HCT116 (cell line): ENCODE measurements at regions not wholly inside any gene's neighbourhood (a gene's known extent, or its start where the extent isn't known, plus 50 kb on each side); places are given as distances from the start of the nearest gene placed in this dataset.

ENCODE experiments used
- ATAC-seq: fragments of 200-7000 bp; cut with Tn5 transposase; 2 replicates; pipeline ENCODE4 v1.9.1; 2020; ENCODE audit warnings: mild to moderate bottlenecking, moderate library complexity
- BruUV-seq: library from RNA; stranded (reverse); fragments of 400-500 nt; replicated peaks from 2 replicates; lab custom pipeline; 2021; lab: Mats Ljungman, UMichigan
- CTCF ChIA-PET: fragments of 300-600 bp; sonication (Branson Sonifier 250); formaldehyde crosslinking; loops from one replicate; lab custom pipeline; 2021; ENCODE audit warnings: antibody characterized with exemption; lab: Charles Lee
- POLR2A ChIA-PET: fragments of 300-600, 350-600 bp; sonication (Branson Sonifier 250); formaldehyde crosslinking; loops from one replicate; lab custom pipeline; 2021; ENCODE audit warnings: antibody characterized with exemption; lab: Charles Lee
- RAD21 ChIA-PET, 2 experiments: fragments of 300-600 bp; sonication (Branson Sonifier 250); formaldehyde crosslinking; loops; one replicate each; lab custom pipeline; 2023; ENCODE audit warnings: low total read pairs in 2 of 2; ENCODE audit not compliant: uncharacterized antibody in 2 of 2, unreplicated experiment in 2 of 2, low non-redundant PET in 1 of 2; lab: Charles Lee
- DNase-seq: peaks from one replicate; pipeline ENCODE4 v3.0.0-alpha.2; 2010; ENCODE audit warnings: low read depth, low spot score
- H2AFZ ChIP-seq: fragments of 200-600 bp; shearing (Covaris generic), sonication (generic); 2 replicates; pipeline ENCODE4 v1.6.1; 2017; ENCODE audit warnings: low read depth, mixed run types, mixed read lengths, antibody characterized with exemption, low read length; ENCODE audit not compliant: poor library complexity, severe bottlenecking
- H3K27ac ChIP-seq: 2 replicates; pipeline ENCODE4 v1.5.1; 2012; ENCODE audit warnings: low read depth, low read length
- H3K27me3 ChIP-seq: fragments of 200-600 bp; sonication (generic); 2 replicates; pipeline ENCODE4 v1.6.1; 2016; ENCODE audit warnings: mixed run types, low read length, mixed read lengths; ENCODE audit not compliant: insufficient read depth
- H3K36me3 ChIP-seq, 2 experiments: fragments of 200-500 bp in 1 of 2; fragments of 200-600 bp in 1 of 2; sonication (Bioruptor generic) in 1 of 2; sonication (generic) in 1 of 2; 2 replicates each; pipeline versions ENCODE4 v1.5.1 to v1.6.1; 2014 to 2016; ENCODE audit warnings: low read length in 2 of 2, inconsistent platforms in 1 of 2, mixed read lengths in 1 of 2, mixed run types in 1 of 2; ENCODE audit not compliant: insufficient read depth in 2 of 2, control insufficient read depth in 1 of 2
- H3K4me1 ChIP-seq, 2 experiments: fragments of 200-600 bp in 1 of 2; sonication (generic) in 1 of 2; 2 replicates each; pipeline versions ENCODE4 v1.5.1 to v1.6.1; 2012 to 2017; ENCODE audit warnings: low read length in 2 of 2, inconsistent platforms in 1 of 2, mild to moderate bottlenecking in 1 of 2, mixed read lengths in 1 of 2, mixed run types in 1 of 2, moderate library complexity in 1 of 2; ENCODE audit not compliant: insufficient read depth in 2 of 2, control insufficient read depth in 1 of 2
- H3K4me2 ChIP-seq: fragments of 200-600 bp; sonication (generic); 2 replicates; pipeline ENCODE4 v1.6.1; 2017; ENCODE audit warnings: mixed run types, low read length, mixed read lengths
- H3K4me3 ChIP-seq, 2 experiments: fragments of 200-600 bp in 1 of 2; sonication (generic) in 1 of 2; replicated peaks in 1 of 2; 2 replicates each; pipeline ENCODE4 v1.5.1; 2011 to 2016; ENCODE audit warnings: low read length in 2 of 2, control low read depth in 1 of 2, low read depth in 1 of 2, mild to moderate bottlenecking in 1 of 2, mixed read lengths in 1 of 2, mixed run types in 1 of 2
- H3K79me2 ChIP-seq: fragments of 200-600 bp; sonication (generic); 2 replicates; pipeline ENCODE4 v1.6.1; 2017; ENCODE audit warnings: mild to moderate bottlenecking, mixed run types, low read length, moderate library complexity, mixed read lengths; ENCODE audit not compliant: insufficient read depth
- H3K9ac ChIP-seq: fragments of 200-600 bp; sonication (generic); 2 replicates; pipeline ENCODE4 v1.6.1; 2016; ENCODE audit warnings: low read length, mixed read lengths
- H3K9me2 ChIP-seq: fragments of 200-600 bp; sonication (generic), shearing (Covaris generic); 2 replicates; pipeline ENCODE4 v1.6.1; 2017; ENCODE audit warnings: mixed run types, mild to moderate bottlenecking, moderate library complexity; ENCODE audit not compliant: insufficient read depth
- H3K9me3 ChIP-seq, 2 experiments: fragments of 200-500 bp in 1 of 2; fragments of 200-600 bp in 1 of 2; sonication (Bioruptor generic) in 1 of 2; sonication (generic) in 1 of 2; 2 replicates each; pipeline ENCODE4 v1.6.1; 2014 to 2017; ENCODE audit warnings: low read length in 2 of 2, mixed read lengths in 2 of 2, inconsistent platforms in 1 of 2, low read depth in 1 of 2, mild to moderate bottlenecking in 1 of 2, mixed run types in 1 of 2, moderate library complexity in 1 of 2; ENCODE audit not compliant: control insufficient read depth in 1 of 2, insufficient read depth in 1 of 2
- H4K20me1 ChIP-seq: fragments of 200-600 bp; sonication (generic), shearing (Covaris generic); 2 replicates; pipeline ENCODE4 v1.6.1; 2017; ENCODE audit warnings: mixed run types, mild to moderate bottlenecking, moderate library complexity; ENCODE audit not compliant: insufficient read depth
- ELF1 ChIP-seq: IDR thresholded peaks from 2 replicates; pipeline ENCODE4 v1.6.1; 2012; ENCODE audit warnings: low read depth, borderline replicate concordance
- POLR2A ChIP-seq: IDR thresholded peaks from 2 replicates; pipeline ENCODE4 v1.7.0; 2011; ENCODE audit warnings: borderline replicate concordance; ENCODE audit not compliant: insufficient read depth, insufficient read length; ENCODE audit errors: extremely low read depth
- RAD21 ChIP-seq: IDR thresholded peaks from 2 replicates; pipeline ENCODE4 v1.6.1; 2012; ENCODE audit warnings: low read depth, mild to moderate bottlenecking
- SP1 ChIP-seq: IDR thresholded peaks from 2 replicates; pipeline ENCODE4 v1.6.1; 2012; ENCODE audit warnings: low read depth
- SRF ChIP-seq: IDR thresholded peaks from 2 replicates; pipeline ENCODE4 v1.6.1; 2012; ENCODE audit warnings: low read depth
- TCF7L2 ChIP-seq: IDR thresholded peaks from 2 replicates; pipeline ENCODE4 v1.7.0; 2011; ENCODE audit warnings: borderline replicate concordance, inconsistent platforms; ENCODE audit not compliant: insufficient read depth, insufficient read length; ENCODE audit errors: extremely low read depth
- YY1 ChIP-seq: IDR thresholded peaks from 2 replicates; pipeline ENCODE4 v1.6.1; 2011; ENCODE audit warnings: low read length, low read depth, moderate library complexity, mild to moderate bottlenecking; ENCODE audit not compliant: insufficient replicate concordance; ENCODE audit errors: extremely low read depth
- ZFX ChIP-seq: fragments of 450-650 bp; IDR thresholded peaks from 2 replicates; pipeline ENCODE4 v1.6.1; 2017
- ZNF274 ChIP-seq: fragments of 200-500 bp; sonication (Bioruptor generic); IDR thresholded peaks from 2 replicates; pipeline ENCODE4 v1.6.1; 2014; ENCODE audit warnings: mild to moderate bottlenecking, low read depth, low read length, inconsistent platforms
- intact Hi-C: fragments of 100-400 bp; cut with micrococcal nuclease; formaldehyde crosslinking; loops from 2 replicates; pipeline ENCODE4 v1.10.0; 2022
- TF ChIP-seq, protein P1 (sequence below): IDR thresholded peaks from 2 replicates; pipeline ENCODE4 v1.6.1; 2012
- TF ChIP-seq, protein P2 (sequence below), 3 experiments: fragments of 200-600 bp in 1 of 3; sonication (generic) in 1 of 3; IDR thresholded peaks in 2 of 3; conservative IDR thresholded peaks in 1 of 3; 2 replicates each; pipeline ENCODE4 v1.5.1; 2012 to 2017; ENCODE audit warnings: low read depth in 2 of 3, low read length in 2 of 3, antibody characterized with exemption in 1 of 3, borderline replicate concordance in 1 of 3, control low read depth in 1 of 3, mild to moderate bottlenecking in 1 of 3, mixed read lengths in 1 of 3, mixed run types in 1 of 3, moderate library complexity in 1 of 3; ENCODE audit not compliant: insufficient read depth in 1 of 3
- TF ChIP-seq, protein P3 (sequence below): IDR thresholded peaks from 2 replicates; pipeline ENCODE4 v1.6.1; 2012
- TF ChIP-seq, protein P4 (sequence below): IDR thresholded peaks from 2 replicates; pipeline ENCODE4 v1.6.1; 2011; ENCODE audit warnings: mild to moderate bottlenecking, low read length, moderate library complexity; ENCODE audit not compliant: insufficient replicate concordance; ENCODE audit errors: extremely low read depth

DNA sequence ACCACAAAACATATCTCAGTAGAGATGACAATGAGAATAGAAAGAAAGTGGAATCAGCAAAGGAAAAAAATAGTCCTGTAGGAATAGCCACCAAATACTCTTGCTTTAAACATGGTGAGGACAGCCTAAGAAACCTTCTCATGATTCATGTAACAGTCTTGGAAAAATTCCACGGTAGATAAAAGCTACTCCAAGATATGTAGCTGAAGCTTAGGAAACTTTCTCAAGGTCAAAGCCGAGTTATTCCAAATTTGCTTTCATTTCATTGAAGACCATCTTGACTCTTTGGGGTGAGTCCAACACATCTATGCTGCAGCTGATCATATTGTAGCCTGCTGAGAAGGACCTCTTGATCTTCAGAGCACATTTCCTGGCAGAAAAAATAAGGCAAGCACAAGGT, 157.6 kb downstream of the PAH start:
- CTCF ChIA-PET = no interaction called here

DNA sequence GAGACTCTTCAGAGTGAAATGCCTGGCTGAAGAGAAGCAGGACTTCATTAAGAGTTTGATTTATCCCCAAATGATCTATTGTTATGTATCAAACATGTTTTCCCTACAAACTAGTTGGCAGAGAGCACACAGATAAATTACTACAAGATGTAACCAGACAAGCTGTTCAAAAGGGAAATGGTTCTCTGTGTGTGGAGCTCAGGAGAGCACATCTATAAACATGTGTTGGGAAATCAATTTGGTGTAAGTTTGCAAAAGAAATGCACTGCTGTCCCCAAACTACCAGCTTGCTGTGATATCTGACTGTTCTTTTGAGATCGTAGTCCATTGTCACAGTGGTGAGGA, 159.2 kb downstream of the PAH start:
- CTCF ChIA-PET = no interaction called here
- RAD21 ChIA-PET = no interaction called here
- TF ChIP-seq POLR2A (no peak), ZNF274 (no peak), SP1 (no peak), TCF7L2 (no peak), ZFX (no peak)
- TF ChIP-seq, protein P1, sequence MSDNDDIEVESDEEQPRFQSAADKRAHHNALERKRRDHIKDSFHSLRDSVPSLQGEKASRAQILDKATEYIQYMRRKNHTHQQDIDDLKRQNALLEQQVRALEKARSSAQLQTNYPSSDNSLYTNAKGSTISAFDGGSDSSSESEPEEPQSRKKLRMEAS = no peak
- TF ChIP-seq, protein P2, sequence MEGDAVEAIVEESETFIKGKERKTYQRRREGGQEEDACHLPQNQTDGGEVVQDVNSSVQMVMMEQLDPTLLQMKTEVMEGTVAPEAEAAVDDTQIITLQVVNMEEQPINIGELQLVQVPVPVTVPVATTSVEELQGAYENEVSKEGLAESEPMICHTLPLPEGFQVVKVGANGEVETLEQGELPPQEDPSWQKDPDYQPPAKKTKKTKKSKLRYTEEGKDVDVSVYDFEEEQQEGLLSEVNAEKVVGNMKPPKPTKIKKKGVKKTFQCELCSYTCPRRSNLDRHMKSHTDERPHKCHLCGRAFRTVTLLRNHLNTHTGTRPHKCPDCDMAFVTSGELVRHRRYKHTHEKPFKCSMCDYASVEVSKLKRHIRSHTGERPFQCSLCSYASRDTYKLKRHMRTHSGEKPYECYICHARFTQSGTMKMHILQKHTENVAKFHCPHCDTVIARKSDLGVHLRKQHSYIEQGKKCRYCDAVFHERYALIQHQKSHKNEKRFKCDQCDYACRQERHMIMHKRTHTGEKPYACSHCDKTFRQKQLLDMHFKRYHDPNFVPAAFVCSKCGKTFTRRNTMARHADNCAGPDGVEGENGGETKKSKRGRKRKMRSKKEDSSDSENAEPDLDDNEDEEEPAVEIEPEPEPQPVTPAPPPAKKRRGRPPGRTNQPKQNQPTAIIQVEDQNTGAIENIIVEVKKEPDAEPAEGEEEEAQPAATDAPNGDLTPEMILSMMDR (IDR thresholded peaks at IDR 0.05 in 2 of 3, conservative IDR thresholded peaks at IDR 0.05 in 1 of 3; ENCODE audit: borderline replicate concordance in 1 of 3, insufficient read depth in 1 of 3, low read depth in 2 of 3, low read length in 2 of 3) = no peak
- TF ChIP-seq, protein P3, sequence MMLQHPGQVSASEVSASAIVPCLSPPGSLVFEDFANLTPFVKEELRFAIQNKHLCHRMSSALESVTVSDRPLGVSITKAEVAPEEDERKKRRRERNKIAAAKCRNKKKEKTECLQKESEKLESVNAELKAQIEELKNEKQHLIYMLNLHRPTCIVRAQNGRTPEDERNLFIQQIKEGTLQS = no peak
- TF ChIP-seq, protein P4, sequence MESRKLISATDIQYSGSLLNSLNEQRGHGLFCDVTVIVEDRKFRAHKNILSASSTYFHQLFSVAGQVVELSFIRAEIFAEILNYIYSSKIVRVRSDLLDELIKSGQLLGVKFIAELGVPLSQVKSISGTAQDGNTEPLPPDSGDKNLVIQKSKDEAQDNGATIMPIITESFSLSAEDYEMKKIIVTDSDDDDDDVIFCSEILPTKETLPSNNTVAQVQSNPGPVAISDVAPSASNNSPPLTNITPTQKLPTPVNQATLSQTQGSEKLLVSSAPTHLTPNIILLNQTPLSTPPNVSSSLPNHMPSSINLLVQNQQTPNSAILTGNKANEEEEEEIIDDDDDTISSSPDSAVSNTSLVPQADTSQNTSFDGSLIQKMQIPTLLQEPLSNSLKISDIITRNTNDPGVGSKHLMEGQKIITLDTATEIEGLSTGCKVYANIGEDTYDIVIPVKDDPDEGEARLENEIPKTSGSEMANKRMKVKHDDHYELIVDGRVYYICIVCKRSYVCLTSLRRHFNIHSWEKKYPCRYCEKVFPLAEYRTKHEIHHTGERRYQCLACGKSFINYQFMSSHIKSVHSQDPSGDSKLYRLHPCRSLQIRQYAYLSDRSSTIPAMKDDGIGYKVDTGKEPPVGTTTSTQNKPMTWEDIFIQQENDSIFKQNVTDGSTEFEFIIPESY = no peak

More for the DNA sequence above, 157.6 kb downstream of the PAH start:
- ChIA-PET POLR2A (no interaction called here), RAD21 (no interaction called here)
- H4K20me1 ChIP-seq = no peaks in the 10 kb centered on the region
- no peaks in the 10 kb centered on the region for H3K36me3 ChIP-seq
- H3K4me2 ChIP-seq = no peak overlapping the region
- H3K9ac ChIP-seq = no peak overlapping the region
- BruUV-seq = no TSS peak
- no peak overlapping the region for H3K4me3 ChIP-seq
- no peak overlapping the region for H3K27ac ChIP-seq
- H3K9me2 ChIP-seq = no peaks in the 10 kb centered on the region
- H2AFZ ChIP-seq = no peak overlapping the region
- DNase-seq (no peak), ATAC-seq (no peak)
- H3K79me2 ChIP-seq = no peaks in the 10 kb centered on the region
- H3K27me3 ChIP-seq = peaks cover 52% of the 10 kb centered on the region
- H3K4me1 ChIP-seq = no peaks in the 10 kb centered on the region
- intact Hi-C loops = no loop called here
- TF ChIP-seq ZNF274 = no peak
- TF ChIP-seq, protein P4 = no peak
- TF ChIP-seq ELF1 = no peak
- no peak for TF ChIP-seq ZFX
- TF ChIP-seq SRF = no peak
- TF ChIP-seq RAD21 = no peak
- no peak for TF ChIP-seq YY1
- no peaks in the 10 kb centered on the region for H3K9me3 ChIP-seq

More for the DNA sequence above, 159.2 kb downstream of the PAH start:
- no peak overlapping the region for H3K9ac ChIP-seq
- no peak overlapping the region for H3K4me3 ChIP-seq
- H3K4me2 ChIP-seq = no peak overlapping the region
- no peaks in the 10 kb centered on the region for H3K9me3 ChIP-seq
- peaks cover 44% of the 10 kb centered on the region for H3K27me3 ChIP-seq
- no peaks in the 10 kb centered on the region for H3K9me2 ChIP-seq
- POLR2A ChIA-PET = no interaction called here
- no peaks in the 10 kb centered on the region for H4K20me1 ChIP-seq
- H3K27ac ChIP-seq = no peak overlapping the region
- no peaks in the 10 kb centered on the region for H3K4me1 ChIP-seq
- no peak overlapping the region for H2AFZ ChIP-seq
- H3K36me3 ChIP-seq = no peaks in the 10 kb centered on the region; a peak in 1 of 4 replicates
- DNase-seq = no peak
- no peak for ATAC-seq
- BruUV-seq = no TSS peak
- intact Hi-C loops = no loop called here
- H3K79me2 ChIP-seq = no peaks in the 10 kb centered on the region
